ENCODE measurements at regions not wholly inside any gene's neighbourhood (a gene's known extent, or its start where the extent isn't known, plus 50 kb on each side); places are given as distances from the start of the nearest gene placed in this dataset.

GRCh38 chr15:81612631-81613030 is 238.6 kb upstream of the TMC3 start:
- 85% methylated on average over 2 of the region's 2 CpGs for WGBS (ENCODE audit: insufficient coverage, low coverage, low lambda C conversion rate, missing lambda C conversion rate)
- no peak for TF ChIP-seq POLR2A (IDR thresholded peaks at IDR 0.05)
- no peak for TF ChIP-seq CTCF (IDR thresholded peaks at IDR 0.05)
- H3K4me3 ChIP-seq, result no peak overlapping the region
- no peak overlapping the region for H3K27ac ChIP-seq
- H3K4me1 ChIP-seq, result no peaks in the 10 kb centered on the region
- no peaks in the 10 kb centered on the region for H3K9me3 ChIP-seq
- DNase-seq, result no peak
- no peaks in the 10 kb centered on the region for H3K27me3 ChIP-seq
- ATAC-seq, result no peak
- intact Hi-C loops (cut with DNase I), result no loop called here
- H3K36me3 ChIP-seq, result no peaks in the 10 kb centered on the region

GRCh38 chr15:81611679-81612078 is 237.7 kb upstream of the TMC3 start:
- Histone ChIP-seq H3K27me3 (no peaks in the 10 kb centered on the region), H3K36me3 (no peaks in the 10 kb centered on the region), H3K4me1 (no peaks in the 10 kb centered on the region), H3K4me3 (no peak overlapping the region), H3K27ac (no peak overlapping the region), H3K9me3 (no peaks in the 10 kb centered on the region)
- DNase-seq (no peak), ATAC-seq (no peak)
- intact Hi-C loops (cut with DNase I), result no loop called here
- TF ChIP-seq CTCF (IDR thresholded peaks at IDR 0.05), result no peak
- no peak for TF ChIP-seq POLR2A (IDR thresholded peaks at IDR 0.05)
- WGBS (ENCODE audit: insufficient coverage, low coverage, low lambda C conversion rate, missing lambda C conversion rate), result 51% methylated on average over 3 of the region's 4 CpGs

- ATAC-seq (no peak), DNase-seq (no peak)
- intact Hi-C loops (cut with DNase I), result no loop called here
- H3K27ac ChIP-seq, result no peak overlapping the region
- TF ChIP-seq CTCF (IDR thresholded peaks at IDR 0.05), result no peak
- no peak for TF ChIP-seq POLR2A (IDR thresholded peaks at IDR 0.05)
- no peaks in the 10 kb centered on the region for H3K27me3 ChIP-seq
- WGBS (ENCODE audit: insufficient coverage, low coverage, low lambda C conversion rate, missing lambda C conversion rate), result 44% methylated on average over 2 of the region's 2 CpGs
- H3K36me3 ChIP-seq, result no peaks in the 10 kb centered on the region
- H3K4me1 ChIP-seq, result no peaks in the 10 kb centered on the region
- H3K9me3 ChIP-seq, result no peaks in the 10 kb centered on the region
- no peak overlapping the region for H3K4me3 ChIP-seq
These were observed 234.4 kb upstream of the TMC3 start for GRCh38 chr15:81608309-81608829.

GRCh38 chr15:81604713-81605112 is 230.7 kb upstream of the TMC3 start:
- Histone ChIP-seq H3K27ac (no peak overlapping the region), H3K4me1 (no peaks in the 10 kb centered on the region), H3K4me3 (no peak overlapping the region), H3K27me3 (no peaks in the 10 kb centered on the region), H3K9me3 (peaks cover 0 to 4% (median 0%) of the 10 kb centered on the region in 4 donors), H3K36me3 (no peaks in the 10 kb centered on the region)
- no peak for DNase-seq
- TF ChIP-seq POLR2A (IDR thresholded peaks at IDR 0.05) (no peak), CTCF (IDR thresholded peaks at IDR 0.05) (no peak)
- 68% methylated on average over 5 of the region's 5 CpGs for WGBS (ENCODE audit: insufficient coverage, low coverage, low lambda C conversion rate, missing lambda C conversion rate)
- no peak for ATAC-seq
- intact Hi-C loops (cut with DNase I), result no loop called here

All from right lobe of liver (tissue), 6 donors.